GM10266 (cell line): ENCODE measurements at regions not wholly inside any gene's neighbourhood (a gene's known extent, or its start where the extent isn't known, plus 50 kb on each side); places are given as distances from the start of the nearest gene placed in this dataset.

Experiments
- DNase-seq: peaks from one replicate; pipeline ENCODE4 v3.0.0; 2012; ENCODE audit errors: extremely low spot score
- CTCF ChIP-seq: IDR thresholded peaks from 2 replicates; pipeline ENCODE4 v1.5.1; 2012; ENCODE audit warnings: mild to moderate bottlenecking, low read depth; ENCODE audit not compliant: control insufficient read depth, insufficient read depth; ENCODE audit errors: missing control alignments

- no peak for TF ChIP-seq CTCF
- no peak for DNase-seq
These were observed 250.1 kb downstream of the C4orf33 start for GRCh38 chr4:129346036-129346435.

GRCh38 chr4:129346734-129347133 is 250.8 kb downstream of the C4orf33 start:
- no peak for TF ChIP-seq CTCF
- no peak for DNase-seq

DNA sequence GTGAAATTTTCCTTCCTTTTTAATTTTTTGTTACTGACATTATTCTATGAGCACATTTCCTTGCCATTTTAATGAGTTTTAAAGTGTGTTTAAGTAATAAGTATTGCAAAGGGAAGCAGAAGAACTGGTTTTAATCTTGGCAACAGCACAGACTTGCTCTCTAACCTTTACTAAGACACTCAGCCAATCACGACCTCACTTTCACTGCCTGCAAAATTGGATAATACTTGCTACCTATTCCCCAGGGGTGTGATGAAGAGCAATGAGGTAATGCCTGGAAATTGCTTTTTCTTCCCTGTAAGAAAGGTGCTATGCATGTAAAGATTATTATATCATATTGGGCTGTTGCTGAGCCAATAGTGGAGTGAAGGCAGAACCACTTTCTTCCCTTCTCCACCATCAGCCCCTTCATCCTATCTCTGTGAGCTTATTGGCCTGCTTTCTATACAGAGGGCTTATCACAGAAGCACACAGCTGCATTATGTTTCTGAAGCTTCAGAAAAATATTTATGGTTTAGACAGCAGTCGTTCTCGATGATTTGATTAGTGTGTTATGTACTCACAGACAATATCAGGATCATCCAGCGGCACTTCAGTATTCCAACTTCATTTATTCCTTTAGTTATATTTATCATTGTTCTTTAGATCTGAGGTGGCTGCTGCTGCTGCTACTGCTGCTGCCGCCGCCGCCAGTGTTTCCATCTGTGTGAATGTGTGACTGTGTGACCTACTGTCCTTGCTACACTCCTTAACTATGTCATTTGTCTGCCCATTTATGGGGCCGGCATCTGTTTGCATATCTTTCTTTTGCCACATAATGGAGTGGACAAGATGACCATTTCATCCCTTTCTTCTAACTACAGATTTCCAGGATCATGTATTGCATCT is 255.1 kb downstream of the C4orf33 start:
- DNase-seq: no peak
- TF ChIP-seq CTCF: no peak

DNA sequence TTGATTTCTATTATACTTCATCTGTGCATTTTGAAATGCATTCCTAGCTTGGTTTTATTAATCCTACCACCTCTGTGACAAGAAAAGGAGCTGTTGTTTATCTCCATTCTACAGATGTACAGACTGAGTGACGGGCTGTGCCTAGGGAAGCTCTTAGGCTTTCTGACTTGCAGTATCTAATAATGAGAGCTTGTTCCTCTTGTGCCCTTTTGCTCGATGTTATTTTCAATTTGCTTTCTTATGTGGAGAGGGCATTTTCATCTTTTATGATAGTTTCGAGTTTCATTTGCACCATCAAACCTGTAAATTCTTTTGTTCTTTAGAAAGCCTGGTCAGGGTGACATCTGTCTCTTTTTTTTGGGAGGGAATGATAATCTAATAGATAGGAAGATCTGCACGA is 256.5 kb downstream of the C4orf33 start:
- no peak for TF ChIP-seq CTCF
- DNase-seq: no peak

DNA sequence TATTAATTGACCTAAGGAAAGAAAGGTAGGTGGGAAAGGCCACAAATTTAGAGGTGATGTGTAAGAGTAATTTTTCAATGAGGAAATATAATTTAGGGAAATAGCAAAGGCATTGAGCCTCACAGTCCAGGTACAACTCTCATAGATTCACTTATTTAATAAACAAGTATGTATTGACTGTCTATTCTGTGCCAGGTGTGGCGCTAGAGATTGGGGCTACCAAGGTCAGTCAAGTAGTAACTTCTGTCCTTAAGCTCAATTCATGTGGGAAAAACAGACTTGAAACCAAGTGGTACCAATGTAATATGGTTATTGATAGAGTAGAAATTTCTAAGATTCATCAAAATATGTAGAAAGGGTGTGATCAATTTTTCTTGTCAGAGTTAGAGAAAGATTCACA is 257.5 kb downstream of the C4orf33 start:
- TF ChIP-seq CTCF: no peak
- no peak for DNase-seq

DNA sequence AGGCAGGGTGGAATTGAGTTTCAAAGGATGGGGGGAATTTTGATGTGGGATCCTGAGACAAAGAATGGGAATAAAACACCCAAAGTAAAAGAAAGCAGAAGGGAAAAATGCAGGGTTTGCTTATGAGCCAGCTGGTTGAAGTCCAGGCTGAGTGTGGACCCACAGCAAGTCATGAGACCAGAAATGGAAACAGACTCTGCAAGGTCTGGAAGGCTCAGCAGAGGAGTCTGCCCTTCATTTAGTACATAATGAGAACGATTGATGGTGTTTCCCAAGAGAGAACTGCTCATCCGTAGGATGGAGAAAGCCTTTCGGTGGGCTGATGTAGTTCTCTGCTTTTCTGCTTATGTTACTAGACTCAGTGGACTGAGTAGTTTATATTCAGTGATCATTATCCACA is 259.1 kb downstream of the C4orf33 start:
- DNase-seq: no peak
- no peak for TF ChIP-seq CTCF

GRCh38 chr4:129355516-129355915 is 259.6 kb downstream of the C4orf33 start:
- no peak for TF ChIP-seq CTCF
- no peak for DNase-seq
